ENCODE measurements at regions not wholly inside any gene's neighbourhood (a gene's known extent, or its start where the extent isn't known, plus 50 kb on each side); places are given as distances from the start of the nearest gene placed in this dataset.
"Not testable (repeated sequence)": the region's sequence is repeated elsewhere in the genome, so short reads cannot be mapped to it uniquely, and the experiment has no call there.

- peaks cover 10% of the 10 kb centered on the region for H3K4me1 ChIP-seq (ENCODE audit: control insufficient read depth, insufficient read depth, low read length)
These were observed 380.9 kb upstream of the PROK2 start for GRCh38 chr3:72165808-72166207.

DNA sequence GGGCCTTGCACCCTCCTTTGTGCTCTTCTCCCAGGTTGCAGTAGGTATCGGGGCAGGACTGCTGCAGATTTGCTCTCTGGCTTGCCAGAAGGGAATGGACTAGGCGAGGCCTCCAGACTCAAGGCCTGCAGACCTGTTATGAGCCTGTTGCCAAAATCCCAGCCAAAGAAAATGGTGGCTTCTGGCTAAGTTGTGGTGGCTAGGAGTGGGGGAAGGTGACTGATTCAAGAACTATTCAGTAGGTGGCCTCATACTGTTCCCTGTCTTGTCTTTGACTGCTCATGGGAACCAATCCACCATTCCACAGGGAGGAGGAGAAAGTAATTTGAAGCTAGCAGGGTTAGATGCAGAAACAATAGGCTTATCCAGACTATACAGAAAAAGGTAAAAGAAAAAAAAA, 380.4 kb upstream of the PROK2 start:
- Histone ChIP-seq H3K27me3 (ENCODE audit: control insufficient read depth, insufficient read depth, low read length) (peaks cover 2% of the 10 kb centered on the region), H3K36me3 (ENCODE audit: control insufficient read depth, insufficient read depth, low read length) (no peaks in the 10 kb centered on the region), H3K9me3 (ENCODE audit: control insufficient read depth, insufficient read depth, low read length) (peaks cover 3% of the 10 kb centered on the region), H3K27ac (ENCODE audit: low read depth, low read length) (no peak overlapping the region), H3K4me1 (ENCODE audit: control insufficient read depth, insufficient read depth, low read length) (peaks cover 10% of the 10 kb centered on the region), H3K4me3 (ENCODE audit: low read depth, low read length) (no peak overlapping the region)
- WGBS (ENCODE audit: insufficient coverage) = 100% methylated on average over 2 of the region's 2 CpGs
- DNase-seq (ENCODE audit: low read depth in 4 of 6, low spot score in 6 of 6) = no peak

More at GRCh38 chr3:72165808-72166207, 380.9 kb upstream of the PROK2 start:
- DNase-seq (ENCODE audit: low read depth in 4 of 6, low spot score in 6 of 6) = no peak
- no peak overlapping the region for H3K4me3 ChIP-seq (ENCODE audit: low read depth, low read length)
- no peaks in the 10 kb centered on the region for H3K36me3 ChIP-seq (ENCODE audit: control insufficient read depth, insufficient read depth, low read length)
- H3K27ac ChIP-seq (ENCODE audit: low read depth, low read length) = no peak overlapping the region
- H3K9me3 ChIP-seq (ENCODE audit: control insufficient read depth, insufficient read depth, low read length) = peaks cover 3% of the 10 kb centered on the region
- no CpG with 5 or more reads among the region's 1 CpG for WGBS (ENCODE audit: insufficient coverage)
- peaks cover 2% of the 10 kb centered on the region for H3K27me3 ChIP-seq (ENCODE audit: control insufficient read depth, insufficient read depth, low read length)

DNA sequence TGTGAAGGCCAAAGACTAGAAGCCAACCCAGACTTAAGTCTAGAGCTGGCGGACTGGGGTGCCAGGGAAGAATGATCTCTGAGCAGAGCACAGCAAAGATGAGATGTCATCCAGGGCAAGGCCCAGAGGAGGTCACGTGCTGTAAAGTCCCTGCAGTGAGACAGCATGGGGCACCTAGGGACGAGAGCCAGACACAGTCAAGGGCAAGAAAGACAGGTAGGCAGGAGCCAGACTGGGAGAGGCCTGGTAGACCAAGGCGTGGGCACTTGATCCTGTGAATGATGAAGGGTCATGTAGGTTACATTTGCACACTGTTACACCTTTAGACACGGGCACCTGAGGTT, 379.7 kb upstream of the PROK2 start:
- WGBS (ENCODE audit: insufficient coverage) = 92% methylated on average over 4 of the region's 5 CpGs
- Histone ChIP-seq H3K4me1 (ENCODE audit: control insufficient read depth, insufficient read depth, low read length) (peaks cover 10% of the 10 kb centered on the region), H3K27me3 (ENCODE audit: control insufficient read depth, insufficient read depth, low read length) (peaks cover 2% of the 10 kb centered on the region), H3K27ac (ENCODE audit: low read depth, low read length) (no peak overlapping the region), H3K9me3 (ENCODE audit: control insufficient read depth, insufficient read depth, low read length) (peaks cover 3% of the 10 kb centered on the region), H3K4me3 (ENCODE audit: low read depth, low read length) (no peak overlapping the region), H3K36me3 (ENCODE audit: control insufficient read depth, insufficient read depth, low read length) (no peaks in the 10 kb centered on the region)
- DNase-seq (ENCODE audit: low read depth in 4 of 6, low spot score in 6 of 6) = no peak

DNA sequence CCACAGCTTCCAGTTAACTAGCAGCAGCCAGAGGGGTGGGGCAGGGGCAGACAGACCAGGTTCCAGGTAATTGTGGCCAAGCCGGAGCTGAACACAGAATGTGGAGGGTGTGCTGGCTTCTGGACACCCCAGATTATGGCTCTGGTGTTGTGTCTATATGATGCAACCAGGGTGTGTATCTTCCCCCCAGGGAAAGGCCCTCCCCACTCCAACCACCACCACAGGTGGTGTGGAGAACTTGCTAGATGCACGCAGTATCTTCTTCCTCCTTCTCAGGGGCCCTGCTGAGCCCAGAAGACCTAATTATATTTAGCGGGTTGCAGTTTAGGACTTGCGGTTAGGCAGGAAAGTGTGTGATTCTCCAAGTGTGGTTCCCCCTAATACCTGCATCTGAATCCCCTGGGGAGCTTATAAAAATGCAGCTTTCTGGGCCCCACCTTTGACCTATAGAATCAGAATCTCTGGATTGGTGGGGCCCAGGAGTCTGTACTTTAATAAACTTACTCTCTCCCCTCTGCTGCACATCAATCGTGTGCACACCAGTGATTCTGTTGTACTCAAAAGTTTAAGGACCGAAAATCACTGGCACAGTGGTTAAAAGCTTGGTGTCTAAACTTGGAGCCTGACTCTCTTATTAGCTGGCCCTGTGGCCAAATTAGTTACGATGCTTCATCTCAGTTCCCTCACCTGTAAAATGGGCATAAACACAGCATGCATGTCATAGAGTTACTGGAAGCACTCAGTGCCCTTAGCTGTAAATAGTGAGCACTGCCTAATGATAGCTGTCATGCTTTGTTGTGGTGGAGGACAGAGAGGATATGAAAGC, 379.1 kb upstream of the PROK2 start:
- 81% methylated on average over 4 of the region's 7 CpGs for WGBS (ENCODE audit: insufficient coverage)
- no peak overlapping the region for H3K4me3 ChIP-seq (ENCODE audit: low read depth, low read length)
- no peak overlapping the region for H3K27ac ChIP-seq (ENCODE audit: low read depth, low read length)
- peaks cover 1% of the 10 kb centered on the region for H3K9me3 ChIP-seq (ENCODE audit: control insufficient read depth, insufficient read depth, low read length)
- peaks cover 10% of the 10 kb centered on the region for H3K4me1 ChIP-seq (ENCODE audit: control insufficient read depth, insufficient read depth, low read length)
- no peak for DNase-seq (ENCODE audit: low read depth in 4 of 6, low spot score in 6 of 6)
- no peaks in the 10 kb centered on the region for H3K36me3 ChIP-seq (ENCODE audit: control insufficient read depth, insufficient read depth, low read length)
- H3K27me3 ChIP-seq (ENCODE audit: control insufficient read depth, insufficient read depth, low read length) = peaks cover 4% of the 10 kb centered on the region

GRCh38 chr3:72162649-72163184, 377.8 kb upstream of the PROK2 start:
- Histone ChIP-seq H3K4me3 (ENCODE audit: low read depth, low read length) (no peak overlapping the region), H3K27ac (ENCODE audit: low read depth, low read length) (no peak overlapping the region), H3K27me3 (ENCODE audit: control insufficient read depth, insufficient read depth, low read length) (peaks cover 4% of the 10 kb centered on the region), H3K36me3 (ENCODE audit: control insufficient read depth, insufficient read depth, low read length) (no peaks in the 10 kb centered on the region), H3K4me1 (ENCODE audit: control insufficient read depth, insufficient read depth, low read length) (peaks cover 10% of the 10 kb centered on the region), H3K9me3 (ENCODE audit: control insufficient read depth, insufficient read depth, low read length) (no peaks in the 10 kb centered on the region)
- DNase-seq (ENCODE audit: low read depth in 4 of 6, low spot score in 6 of 6) = no peak
- 90% methylated on average over 2 of the region's 6 CpGs for WGBS (ENCODE audit: insufficient coverage)

GRCh38 chr3:72161881-72162595, 377.1 kb upstream of the PROK2 start:
- peaks cover 4% of the 10 kb centered on the region for H3K27me3 ChIP-seq (ENCODE audit: control insufficient read depth, insufficient read depth, low read length)
- H3K9me3 ChIP-seq (ENCODE audit: control insufficient read depth, insufficient read depth, low read length) = no peaks in the 10 kb centered on the region
- H3K4me3 ChIP-seq (ENCODE audit: low read depth, low read length) = no peak overlapping the region
- peaks cover 10% of the 10 kb centered on the region for H3K4me1 ChIP-seq (ENCODE audit: control insufficient read depth, insufficient read depth, low read length)
- DNase-seq (ENCODE audit: low read depth in 4 of 6, low spot score in 6 of 6) = peak in 2 of 6 donors; percentile 15 to 26
- no peaks in the 10 kb centered on the region for H3K36me3 ChIP-seq (ENCODE audit: control insufficient read depth, insufficient read depth, low read length)
- H3K27ac ChIP-seq (ENCODE audit: low read depth, low read length) = no peak overlapping the region
- WGBS (ENCODE audit: insufficient coverage) = 28% methylated on average over 12 of the region's 13 CpGs

DNA sequence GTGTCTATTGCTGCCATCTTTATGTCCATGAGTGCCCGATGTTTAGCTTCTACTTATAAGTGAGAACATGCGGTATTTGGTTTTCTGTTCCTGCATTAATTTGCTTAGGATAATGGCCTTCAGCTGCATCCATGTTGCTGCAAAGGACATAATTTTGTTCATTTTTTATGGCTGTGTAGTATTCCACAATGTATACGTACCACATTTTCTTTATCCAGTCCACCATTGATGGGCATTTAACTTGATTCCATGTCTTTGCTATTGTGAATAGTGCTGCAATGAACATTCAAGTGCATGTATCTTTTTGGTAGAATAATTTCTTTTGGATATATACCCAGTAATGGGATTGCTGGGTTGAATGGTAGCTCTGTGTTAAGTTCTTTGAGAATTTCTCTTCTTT, 376.3 kb upstream of the PROK2 start:
- not testable (repeated sequence) for H3K4me1 ChIP-seq (ENCODE audit: control insufficient read depth, insufficient read depth, low read length); H3K4me3 ChIP-seq (ENCODE audit: low read depth, low read length); H3K27me3 ChIP-seq (ENCODE audit: control insufficient read depth, insufficient read depth, low read length); DNase-seq (ENCODE audit: low read depth in 4 of 6, low spot score in 6 of 6); H3K9me3 ChIP-seq (ENCODE audit: control insufficient read depth, insufficient read depth, low read length); H3K36me3 ChIP-seq (ENCODE audit: control insufficient read depth, insufficient read depth, low read length); H3K27ac ChIP-seq (ENCODE audit: low read depth, low read length)
- WGBS (ENCODE audit: insufficient coverage) = no CpG with 5 or more reads among the region's 3 CpGs

GRCh38 chr3:72160351-72160750, 375.4 kb upstream of the PROK2 start:
- Histone ChIP-seq H3K27me3 (ENCODE audit: control insufficient read depth, insufficient read depth, low read length) (peaks cover 4% of the 10 kb centered on the region), H3K9me3 (ENCODE audit: control insufficient read depth, insufficient read depth, low read length) (no peaks in the 10 kb centered on the region), H3K36me3 (ENCODE audit: control insufficient read depth, insufficient read depth, low read length) (no peaks in the 10 kb centered on the region), H3K4me3 (ENCODE audit: low read depth, low read length) (no peak overlapping the region), H3K4me1 (ENCODE audit: control insufficient read depth, insufficient read depth, low read length) (peaks cover 14% of the 10 kb centered on the region), H3K27ac (ENCODE audit: low read depth, low read length) (no peak overlapping the region)
- 25% methylated on average over 4 of the region's 5 CpGs for WGBS (ENCODE audit: insufficient coverage)
- DNase-seq (ENCODE audit: low read depth in 4 of 6, low spot score in 6 of 6) = peak in 2 of 6 donors; percentile 26 to 39

GRCh38 chr3:72159487-72159886, 374.5 kb upstream of the PROK2 start:
- Histone ChIP-seq H3K9me3 (ENCODE audit: control insufficient read depth, insufficient read depth, low read length) (no peaks in the 10 kb centered on the region), H3K4me3 (ENCODE audit: low read depth, low read length) (no peak overlapping the region), H3K36me3 (ENCODE audit: control insufficient read depth, insufficient read depth, low read length) (no peaks in the 10 kb centered on the region), H3K27ac (ENCODE audit: low read depth, low read length) (no peak overlapping the region), H3K27me3 (ENCODE audit: control insufficient read depth, insufficient read depth, low read length) (peaks cover 4% of the 10 kb centered on the region), H3K4me1 (ENCODE audit: control insufficient read depth, insufficient read depth, low read length) (peaks cover 17% of the 10 kb centered on the region)
- WGBS (ENCODE audit: insufficient coverage) = 88% methylated on average over 2 of the region's 2 CpGs
- DNase-seq (ENCODE audit: low read depth in 4 of 6, low spot score in 6 of 6) = no peak
